NCI-H2171 treated with DMSO at 0.1 percent for 48 hours (cell line): ENCODE measurements at regions not wholly inside any gene's neighbourhood (a gene's known extent, or its start where the extent isn't known, plus 50 kb on each side); places are given as distances from the start of the nearest gene placed in this dataset.

ENCODE experiments used
- DNase-seq: peaks from one replicate; lab custom pipeline; 2025; lab: John Stamatoyannopoulos, UW

- no peak for DNase-seq
Observed at GRCh38 chr3:187823746-187824145, 78.5 kb upstream of the BCL6 start.

GRCh38 chr3:187827723-187828122 lies 82.5 kb upstream of the BCL6 start:
- no peak for DNase-seq

- DNase-seq, result no peak
Observed at GRCh38 chr3:187828579-187829452, 83.5 kb upstream of the BCL6 start.

GRCh38 chr3:187830181-187830580 lies 84.9 kb upstream of the BCL6 start:
- no peak for DNase-seq

GRCh38 chr3:187831125-187832051 lies 86.1 kb upstream of the BCL6 start:
- DNase-seq, result no peak

GRCh38 chr3:187832202-187832601 lies 86.9 kb upstream of the BCL6 start:
- DNase-seq, result no peak

GRCh38 chr3:187833375-187833774 lies 88.1 kb upstream of the BCL6 start:
- DNase-seq, result no peak

- no peak for DNase-seq
Observed at GRCh38 chr3:187833799-187834578, 88.7 kb upstream of the BCL6 start.

GRCh38 chr3:187836823-187837770 lies 91.8 kb upstream of the BCL6 start:
- no peak for DNase-seq

- DNase-seq, result no peak
Observed at GRCh38 chr3:187838016-187838540, 92.8 kb upstream of the BCL6 start.

- no peak for DNase-seq
Observed at GRCh38 chr3:187839422-187839821, 94.2 kb upstream of the BCL6 start.

GRCh38 chr3:187840856-187841255 lies 95.6 kb upstream of the BCL6 start:
- DNase-seq, result no peak

GRCh38 chr3:187841560-187841959 lies 96.3 kb upstream of the BCL6 start:
- no peak for DNase-seq

GRCh38 chr3:187843654-187844053 lies 98.4 kb upstream of the BCL6 start:
- DNase-seq, result no peak

GRCh38 chr3:187844708-187845107 lies 99.4 kb upstream of the BCL6 start:
- no peak for DNase-seq

GRCh38 chr3:187845826-187846225 lies 100.6 kb upstream of the BCL6 start:
- DNase-seq, result no peak

- DNase-seq, result no peak
Observed at GRCh38 chr3:187848401-187848800, 103.1 kb upstream of the BCL6 start.

GRCh38 chr3:187849016-187849654 lies 103.9 kb upstream of the BCL6 start:
- DNase-seq, result no peak

GRCh38 chr3:187850258-187850921 lies 105.1 kb upstream of the BCL6 start:
- DNase-seq, result no peak
